ENCODE measurements at regions not wholly inside any gene's neighbourhood (a gene's known extent, or its start where the extent isn't known, plus 50 kb on each side); places are given as distances from the start of the nearest gene placed in this dataset.

DNA sequence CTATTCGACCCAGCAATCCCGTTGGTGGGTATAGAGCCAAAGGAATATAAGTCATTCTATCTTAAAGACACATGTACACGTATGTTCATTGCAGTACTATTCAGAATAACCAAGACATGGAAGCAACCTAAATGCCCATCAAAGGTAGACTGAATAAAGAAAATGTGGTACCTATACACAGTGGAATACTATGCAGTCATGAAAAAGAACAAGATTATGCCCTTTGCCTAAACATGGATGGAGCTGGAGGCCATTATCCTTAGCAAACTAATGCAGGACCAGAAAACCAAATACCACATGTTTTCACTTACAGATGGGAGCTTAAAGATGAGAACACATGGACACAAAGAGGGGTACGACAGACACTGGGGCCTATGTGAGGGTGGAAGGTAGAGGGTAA, 845.3 kb downstream of the TYW1 start:
- TF ChIP-seq, protein P1, sequence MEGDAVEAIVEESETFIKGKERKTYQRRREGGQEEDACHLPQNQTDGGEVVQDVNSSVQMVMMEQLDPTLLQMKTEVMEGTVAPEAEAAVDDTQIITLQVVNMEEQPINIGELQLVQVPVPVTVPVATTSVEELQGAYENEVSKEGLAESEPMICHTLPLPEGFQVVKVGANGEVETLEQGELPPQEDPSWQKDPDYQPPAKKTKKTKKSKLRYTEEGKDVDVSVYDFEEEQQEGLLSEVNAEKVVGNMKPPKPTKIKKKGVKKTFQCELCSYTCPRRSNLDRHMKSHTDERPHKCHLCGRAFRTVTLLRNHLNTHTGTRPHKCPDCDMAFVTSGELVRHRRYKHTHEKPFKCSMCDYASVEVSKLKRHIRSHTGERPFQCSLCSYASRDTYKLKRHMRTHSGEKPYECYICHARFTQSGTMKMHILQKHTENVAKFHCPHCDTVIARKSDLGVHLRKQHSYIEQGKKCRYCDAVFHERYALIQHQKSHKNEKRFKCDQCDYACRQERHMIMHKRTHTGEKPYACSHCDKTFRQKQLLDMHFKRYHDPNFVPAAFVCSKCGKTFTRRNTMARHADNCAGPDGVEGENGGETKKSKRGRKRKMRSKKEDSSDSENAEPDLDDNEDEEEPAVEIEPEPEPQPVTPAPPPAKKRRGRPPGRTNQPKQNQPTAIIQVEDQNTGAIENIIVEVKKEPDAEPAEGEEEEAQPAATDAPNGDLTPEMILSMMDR (IDR thresholded peaks at IDR 0.05; ENCODE audit: control insufficient read depth, extremely low read depth, insufficient read depth), result no peak
- no peak overlapping the region for H3K4me3 ChIP-seq (ENCODE audit: low read depth, low read length)
- no peak for DNase-seq (ENCODE audit: low read depth)

DNA sequence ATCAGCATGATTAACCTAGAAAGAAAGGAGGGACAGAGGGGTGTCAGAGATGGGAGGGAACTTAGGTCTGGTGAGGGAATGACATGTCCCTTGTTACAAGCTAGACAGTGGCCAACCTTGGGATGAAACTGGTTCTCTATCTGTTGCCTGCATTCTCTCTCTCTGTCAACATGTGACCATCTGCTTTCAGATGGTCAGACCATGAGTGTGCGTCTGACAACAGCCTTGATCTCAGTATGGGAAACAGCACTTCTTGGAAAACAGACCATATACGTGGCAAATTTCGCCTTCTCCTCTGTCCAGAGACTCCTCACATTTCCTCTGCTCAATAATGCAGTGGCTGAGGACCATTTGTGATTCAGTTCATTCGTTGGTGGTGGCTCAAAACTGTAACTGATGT, 845.9 kb downstream of the TYW1 start:
- TF ChIP-seq, protein P1 (IDR thresholded peaks at IDR 0.05; ENCODE audit: control insufficient read depth, extremely low read depth, insufficient read depth), result no peak
- DNase-seq (ENCODE audit: low read depth), result no peak

DNA sequence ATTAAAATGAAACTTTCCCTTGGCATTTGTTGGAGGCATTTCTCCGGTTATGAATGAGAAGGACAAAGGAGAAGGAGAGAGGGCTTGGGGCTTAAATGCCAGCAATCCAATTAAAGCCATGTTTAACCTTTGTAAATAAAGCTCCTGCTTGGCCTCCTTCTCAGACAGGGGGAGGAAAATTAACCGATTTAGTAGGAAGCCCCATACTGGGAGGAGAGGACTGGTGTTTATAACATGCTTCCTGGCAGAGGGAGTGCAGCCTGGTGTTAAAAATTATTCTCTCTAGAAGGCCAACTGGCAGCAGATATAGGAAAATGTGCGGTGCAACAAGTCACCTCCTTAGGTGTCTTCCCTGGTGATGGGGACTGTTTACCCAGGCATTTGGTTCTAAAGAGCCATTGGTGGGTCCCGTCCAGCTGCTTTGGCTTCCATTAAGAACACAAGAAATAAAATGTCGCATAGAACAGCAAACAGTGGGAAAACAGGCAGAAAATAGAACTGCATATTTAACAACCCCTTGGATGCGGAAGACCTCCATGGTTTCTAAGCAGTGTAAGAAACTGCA, 846.5 kb downstream of the TYW1 start:
- DNase-seq (ENCODE audit: low read depth), result no peak
- TF ChIP-seq, protein P1 (IDR thresholded peaks at IDR 0.05; ENCODE audit: control insufficient read depth, extremely low read depth, insufficient read depth), result no peak
- H3K4me3 ChIP-seq (ENCODE audit: low read depth, low read length), result no peak overlapping the region

More for the DNA sequence above, 845.9 kb downstream of the TYW1 start:
- H3K4me3 ChIP-seq (ENCODE audit: low read depth, low read length), result no peak overlapping the region

DNA sequence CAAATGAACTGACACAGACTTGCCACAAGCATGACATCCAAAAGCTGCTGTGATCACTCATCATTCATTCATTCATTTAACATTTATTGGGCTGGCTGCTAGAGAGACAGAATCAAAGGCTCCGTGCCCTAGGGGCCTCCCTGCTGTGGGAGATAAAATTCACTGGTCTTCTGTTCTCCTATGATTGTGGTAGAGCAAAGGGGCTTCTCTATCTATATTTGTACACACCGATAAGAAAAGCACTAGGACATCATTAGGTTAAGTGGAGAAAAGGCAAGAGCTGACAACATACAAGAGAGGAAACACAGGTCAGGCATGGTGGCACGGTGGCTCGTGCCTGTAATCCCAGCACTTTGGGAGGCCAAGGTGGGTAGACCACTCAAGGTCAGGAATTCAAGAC, 847.0 kb downstream of the TYW1 start:
- TF ChIP-seq, protein P1 (IDR thresholded peaks at IDR 0.05; ENCODE audit: control insufficient read depth, extremely low read depth, insufficient read depth), result no peak
- DNase-seq (ENCODE audit: low read depth), result no peak
- H3K4me3 ChIP-seq (ENCODE audit: low read depth, low read length), result no peak overlapping the region

DNA sequence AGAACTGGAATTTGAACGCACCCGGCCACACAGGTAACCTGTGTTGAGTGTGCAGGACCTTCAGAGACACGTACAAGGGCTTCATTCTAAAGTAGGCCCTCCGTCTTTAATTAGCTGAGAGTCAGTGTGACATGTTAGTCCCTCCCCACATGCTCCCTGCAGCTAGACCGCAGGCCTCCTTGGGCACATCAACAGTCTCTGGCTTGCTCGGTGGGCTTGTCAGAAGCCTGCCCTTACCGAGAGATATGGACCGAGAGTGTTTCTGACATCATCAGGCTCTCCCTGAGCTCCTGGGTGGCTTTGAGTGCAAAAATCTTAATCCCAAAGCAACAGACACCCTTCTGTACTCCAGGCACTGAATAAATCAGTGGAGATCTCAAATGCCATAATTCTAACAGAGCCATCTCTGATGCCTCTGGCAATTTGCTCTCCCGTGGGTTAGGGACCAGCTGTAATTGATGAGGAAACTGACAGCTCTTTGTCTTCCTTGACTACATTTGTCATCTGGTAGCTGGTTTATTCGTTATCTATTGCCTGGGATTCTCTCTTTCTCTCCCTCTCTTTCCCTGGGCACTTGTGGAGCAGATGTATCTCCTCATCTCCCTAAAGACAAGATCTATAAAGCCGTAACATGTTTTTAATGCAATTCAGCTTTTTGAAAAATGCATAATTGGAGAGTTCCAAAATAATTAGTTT, 850.6 kb downstream of the TYW1 start:
- no peak for DNase-seq (ENCODE audit: low read depth)
- no peak overlapping the region for H3K4me3 ChIP-seq (ENCODE audit: low read depth, low read length)
- TF ChIP-seq, protein P1 (IDR thresholded peaks at IDR 0.05; ENCODE audit: control insufficient read depth, extremely low read depth, insufficient read depth), result no peak

DNA sequence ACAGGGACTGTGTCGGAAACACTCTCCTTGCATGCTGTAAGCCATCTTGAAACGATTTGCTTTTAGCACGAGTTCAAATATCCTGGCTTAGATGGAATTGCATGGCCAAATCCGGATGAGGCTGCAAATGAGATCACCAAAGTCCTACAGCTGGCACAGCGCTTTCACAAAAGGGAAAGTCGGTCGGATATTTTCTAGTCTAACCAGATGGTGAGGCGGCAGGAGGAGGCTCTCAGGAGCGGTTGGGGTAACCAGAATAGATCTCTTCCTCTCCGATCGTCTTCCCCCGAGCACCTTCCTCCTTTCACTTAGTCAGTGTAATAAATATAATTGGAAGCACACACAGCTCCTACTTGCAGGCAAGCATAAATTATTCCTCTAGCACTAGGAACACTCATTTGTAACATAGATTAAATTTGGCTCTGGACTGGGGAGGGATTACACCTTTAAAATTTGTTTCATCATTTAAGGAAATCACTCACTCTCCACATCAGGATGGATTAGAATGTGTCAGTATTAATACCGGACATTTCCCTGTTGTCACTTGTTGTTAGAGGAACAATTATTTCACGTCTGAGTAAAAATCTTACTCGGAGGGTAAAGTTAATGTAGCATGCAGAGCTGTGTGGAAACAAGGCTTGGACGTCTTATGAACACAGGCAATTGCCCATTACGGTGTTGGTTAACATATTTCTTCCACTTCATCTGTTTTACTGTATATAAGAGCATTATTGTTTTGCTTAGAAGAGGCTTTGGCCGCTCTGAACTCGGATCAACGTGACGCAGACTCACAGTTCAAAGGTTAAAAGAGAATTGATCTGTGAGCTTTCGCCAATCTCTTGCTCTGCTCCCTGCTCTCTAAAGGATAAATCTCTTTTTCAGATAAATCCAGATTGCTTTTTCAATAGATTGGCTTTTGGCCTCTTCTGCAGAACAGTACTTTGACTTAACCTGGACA, 857.9 kb downstream of the TYW1 start:
- TF ChIP-seq, protein P1 (IDR thresholded peaks at IDR 0.05; ENCODE audit: control insufficient read depth, extremely low read depth, insufficient read depth), result no peak
- no peak overlapping the region for H3K4me3 ChIP-seq (ENCODE audit: low read depth, low read length)
- no peak for DNase-seq (ENCODE audit: low read depth)

Data from LNCaP clone FGC (cell line).